OCI-LY1 (cell line): ENCODE measurements at regions not wholly inside any gene's neighbourhood (a gene's known extent, or its start where the extent isn't known, plus 50 kb on each side); places are given as distances from the start of the nearest gene placed in this dataset.

Experiments used
- EZH2 ChIP-seq: fragments of 200-600 bp; sonication (generic), shearing (Covaris generic); IDR thresholded peaks from 2 replicates; pipeline ENCODE4 v1.8.0; 2017; ENCODE audit warnings: borderline replicate concordance, mixed run types, mild to moderate bottlenecking, antibody characterized with exemption, low read length, moderate library complexity, mixed read lengths
- TF ChIP-seq, protein P1 (sequence below): fragments of 200-600 bp; sonication (generic), shearing (Covaris generic); IDR thresholded peaks from 2 replicates; pipeline ENCODE4 v1.5.1; 2017; ENCODE audit warnings: mild to moderate bottlenecking, antibody characterized with exemption, low read length, moderate library complexity, mixed read lengths

DNA sequence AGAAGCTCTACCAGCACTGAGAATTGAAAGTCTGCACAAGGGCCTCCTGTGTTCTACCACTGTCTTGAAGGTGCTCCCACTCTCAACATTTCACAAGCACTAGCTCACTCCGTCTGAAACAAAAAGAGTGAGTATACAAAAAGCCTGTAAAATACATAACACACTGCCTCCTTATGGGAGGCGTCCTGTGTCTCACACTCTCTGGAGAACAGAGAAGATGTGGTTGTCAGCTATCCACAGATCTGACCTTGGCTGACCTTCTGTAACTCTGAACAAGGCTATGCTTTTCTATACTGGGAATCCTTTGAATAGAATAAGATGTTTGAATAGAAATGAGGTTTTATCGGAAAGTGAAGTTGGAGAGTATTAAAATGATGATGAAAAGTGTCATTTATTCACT, 171.3 kb upstream of the TMEM45B start:
- TF ChIP-seq, protein P1, sequence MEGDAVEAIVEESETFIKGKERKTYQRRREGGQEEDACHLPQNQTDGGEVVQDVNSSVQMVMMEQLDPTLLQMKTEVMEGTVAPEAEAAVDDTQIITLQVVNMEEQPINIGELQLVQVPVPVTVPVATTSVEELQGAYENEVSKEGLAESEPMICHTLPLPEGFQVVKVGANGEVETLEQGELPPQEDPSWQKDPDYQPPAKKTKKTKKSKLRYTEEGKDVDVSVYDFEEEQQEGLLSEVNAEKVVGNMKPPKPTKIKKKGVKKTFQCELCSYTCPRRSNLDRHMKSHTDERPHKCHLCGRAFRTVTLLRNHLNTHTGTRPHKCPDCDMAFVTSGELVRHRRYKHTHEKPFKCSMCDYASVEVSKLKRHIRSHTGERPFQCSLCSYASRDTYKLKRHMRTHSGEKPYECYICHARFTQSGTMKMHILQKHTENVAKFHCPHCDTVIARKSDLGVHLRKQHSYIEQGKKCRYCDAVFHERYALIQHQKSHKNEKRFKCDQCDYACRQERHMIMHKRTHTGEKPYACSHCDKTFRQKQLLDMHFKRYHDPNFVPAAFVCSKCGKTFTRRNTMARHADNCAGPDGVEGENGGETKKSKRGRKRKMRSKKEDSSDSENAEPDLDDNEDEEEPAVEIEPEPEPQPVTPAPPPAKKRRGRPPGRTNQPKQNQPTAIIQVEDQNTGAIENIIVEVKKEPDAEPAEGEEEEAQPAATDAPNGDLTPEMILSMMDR: no peak
- no peak for TF ChIP-seq EZH2
